WTC11 (cell line): ENCODE measurements at regions not wholly inside any gene's neighbourhood (a gene's known extent, or its start where the extent isn't known, plus 50 kb on each side); places are given as distances from the start of the nearest gene placed in this dataset.

Experiments
- ATAC-seq: fragments of 200-7000 bp; cut with Tn5 transposase; 2 replicates; pipeline ENCODE4 v1.10.0; 2021; ENCODE audit warnings: mild to moderate bottlenecking, moderate library complexity
- CTCF ChIA-PET: fragments of 300-600 bp; sonication (Branson Sonifier 250); formaldehyde crosslinking; loops from one replicate; lab custom pipeline; 2021; ENCODE audit warnings: antibody characterized with exemption; lab: Charles Lee
- POLR2A ChIA-PET: fragments of 350-600 bp; sonication (Branson Sonifier 250); formaldehyde crosslinking; loops from one replicate; lab custom pipeline; 2021; ENCODE audit warnings: antibody characterized with exemption; lab: Charles Lee
- DNase-seq: peaks from one replicate; pipeline ENCODE4 v3.0.0; 2021; ENCODE audit warnings: low spot score
- H3K27ac Mint-ChIP-seq: 2 replicates; pipeline ENCODE4 v1.8.0; 2021; ENCODE audit warnings: mixed read lengths
- H3K27me3 Mint-ChIP-seq: 2 replicates; pipeline ENCODE4 v1.8.0; 2021; ENCODE audit warnings: low read depth, mild to moderate bottlenecking, moderate library complexity, mixed read lengths
- H3K36me3 Mint-ChIP-seq: 2 replicates; pipeline ENCODE4 v1.8.0; 2021; ENCODE audit warnings: mixed read lengths
- H3K4me1 Mint-ChIP-seq: 2 replicates; pipeline ENCODE4 v1.8.0; 2022; ENCODE audit warnings: mixed read lengths
- H3K4me3 Mint-ChIP-seq: 2 replicates; pipeline ENCODE4 v1.8.0; 2021; ENCODE audit warnings: mild to moderate bottlenecking, moderate library complexity, mixed read lengths
- H3K9me3 Mint-ChIP-seq: 2 replicates; pipeline ENCODE4 v1.8.0; 2021; ENCODE audit warnings: mixed read lengths
- E2F1 ChIP-seq: sonication (generic); formaldehyde crosslinking; IDR thresholded peaks from 2 replicates; pipeline ENCODE4 v1.8.0; 2022; ENCODE audit warnings: mild to moderate bottlenecking, missing genetic modification reagents
- ESRRA ChIP-seq: sonication (generic); formaldehyde crosslinking; IDR thresholded peaks from 2 replicates; pipeline ENCODE4 v1.8.1; 2022; ENCODE audit warnings: mild to moderate bottlenecking, missing genetic modification reagents, borderline replicate concordance
- FOXJ3 ChIP-seq: sonication (generic); formaldehyde crosslinking; IDR thresholded peaks from 2 replicates; pipeline ENCODE4 v1.9.0; 2021; ENCODE audit warnings: missing genetic modification reagents, mild to moderate bottlenecking, borderline replicate concordance
- FOXK1 ChIP-seq: sonication (generic); formaldehyde crosslinking; IDR thresholded peaks from 2 replicates; pipeline ENCODE4 v1.8.0; 2022; ENCODE audit warnings: mild to moderate bottlenecking, moderate library complexity, missing genetic modification reagents
- GRHL2 ChIP-seq: fragments of 250-450 bp; sonication (Bioruptor Pico); IDR thresholded peaks from 2 replicates; pipeline ENCODE4 v1.8.0; 2022; ENCODE audit warnings: mild to moderate bottlenecking, moderate library complexity; ENCODE audit not compliant: insufficient replicate concordance, severe bottlenecking
- HMGA2 ChIP-seq: fragments of 250-450 bp; sonication (Bioruptor Pico); IDR thresholded peaks from 2 replicates; pipeline ENCODE4 v1.4.0; 2021; ENCODE audit warnings: mild to moderate bottlenecking, moderate library complexity
- HMGXB4 ChIP-seq: sonication (generic); formaldehyde crosslinking; IDR thresholded peaks from 2 replicates; pipeline ENCODE4 v1.8.1; 2023; ENCODE audit warnings: mild to moderate bottlenecking, moderate library complexity, missing genetic modification reagents
- NR2C2 ChIP-seq: sonication (generic); formaldehyde crosslinking; IDR thresholded peaks from 2 replicates; pipeline ENCODE4 v1.8.0; 2022; ENCODE audit warnings: mild to moderate bottlenecking, missing genetic modification reagents
- RELA ChIP-seq: sonication (generic); formaldehyde crosslinking; IDR thresholded peaks from 2 replicates; pipeline ENCODE4 v1.8.1; 2022; ENCODE audit warnings: missing genetic modification reagents, mild to moderate bottlenecking, borderline replicate concordance
- ZNF138 ChIP-seq: sonication (generic); formaldehyde crosslinking; conservative IDR thresholded peaks from 2 replicates; pipeline ENCODE4 v1.8.1; 2022; ENCODE audit warnings: mild to moderate bottlenecking, moderate library complexity, missing genetic modification reagents
- ZNF219 ChIP-seq: sonication (generic); formaldehyde crosslinking; IDR thresholded peaks from 2 replicates; pipeline ENCODE4 v1.8.0; 2023; ENCODE audit warnings: missing genetic modification reagents, mild to moderate bottlenecking, borderline replicate concordance
- ZNF281 ChIP-seq: sonication (generic); formaldehyde crosslinking; IDR thresholded peaks from 2 replicates; pipeline ENCODE4 v1.8.0; 2023; ENCODE audit warnings: mild to moderate bottlenecking, missing genetic modification reagents
- TF ChIP-seq, protein P1 (sequence below): sonication (generic); formaldehyde crosslinking; conservative IDR thresholded peaks from 2 replicates; pipeline ENCODE4 v1.8.1; 2023; ENCODE audit warnings: mild to moderate bottlenecking, low read depth, missing genetic modification reagents, moderate library complexity
- TF ChIP-seq, protein P2 (sequence below): fragments of 250-450 bp; sonication (Bioruptor Pico); conservative IDR thresholded peaks from 2 replicates; pipeline ENCODE4 v1.9.0; 2021; ENCODE audit warnings: mild to moderate bottlenecking
- TF ChIP-seq, protein P3 (sequence below): sonication (generic); formaldehyde crosslinking; conservative IDR thresholded peaks from 2 replicates; pipeline ENCODE4 v1.8.1; 2022; ENCODE audit warnings: mild to moderate bottlenecking, missing genetic modification reagents
- TF ChIP-seq, protein P4 (sequence below): sonication (generic); formaldehyde crosslinking; IDR thresholded peaks from 2 replicates; pipeline ENCODE4 v1.8.0; 2022; ENCODE audit warnings: missing genetic modification reagents

- ChIA-PET POLR2A (no interaction called here), CTCF (no interaction called here)
- H3K27ac Mint-ChIP-seq = no peak overlapping the region
- H3K4me1 Mint-ChIP-seq = no peaks in the 10 kb centered on the region
- no peak overlapping the region for H3K4me3 Mint-ChIP-seq
- no peak for TF ChIP-seq FOXK1 (CRISPR knock-in tag)
- TF ChIP-seq, protein P1, sequence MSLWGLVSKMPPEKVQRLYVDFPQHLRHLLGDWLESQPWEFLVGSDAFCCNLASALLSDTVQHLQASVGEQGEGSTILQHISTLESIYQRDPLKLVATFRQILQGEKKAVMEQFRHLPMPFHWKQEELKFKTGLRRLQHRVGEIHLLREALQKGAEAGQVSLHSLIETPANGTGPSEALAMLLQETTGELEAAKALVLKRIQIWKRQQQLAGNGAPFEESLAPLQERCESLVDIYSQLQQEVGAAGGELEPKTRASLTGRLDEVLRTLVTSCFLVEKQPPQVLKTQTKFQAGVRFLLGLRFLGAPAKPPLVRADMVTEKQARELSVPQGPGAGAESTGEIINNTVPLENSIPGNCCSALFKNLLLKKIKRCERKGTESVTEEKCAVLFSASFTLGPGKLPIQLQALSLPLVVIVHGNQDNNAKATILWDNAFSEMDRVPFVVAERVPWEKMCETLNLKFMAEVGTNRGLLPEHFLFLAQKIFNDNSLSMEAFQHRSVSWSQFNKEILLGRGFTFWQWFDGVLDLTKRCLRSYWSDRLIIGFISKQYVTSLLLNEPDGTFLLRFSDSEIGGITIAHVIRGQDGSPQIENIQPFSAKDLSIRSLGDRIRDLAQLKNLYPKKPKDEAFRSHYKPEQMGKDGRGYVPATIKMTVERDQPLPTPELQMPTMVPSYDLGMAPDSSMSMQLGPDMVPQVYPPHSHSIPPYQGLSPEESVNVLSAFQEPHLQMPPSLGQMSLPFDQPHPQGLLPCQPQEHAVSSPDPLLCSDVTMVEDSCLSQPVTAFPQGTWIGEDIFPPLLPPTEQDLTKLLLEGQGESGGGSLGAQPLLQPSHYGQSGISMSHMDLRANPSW (CRISPR knock-in tag) = no peak
- TF ChIP-seq HMGA2 (CRISPR knock-in tag) = no peak
- TF ChIP-seq NR2C2 (CRISPR knock-in tag) = no peak
- TF ChIP-seq ZNF219 (CRISPR knock-in tag) = no peak
- TF ChIP-seq HMGXB4 (CRISPR knock-in tag) = no peak
- TF ChIP-seq, protein P2, sequence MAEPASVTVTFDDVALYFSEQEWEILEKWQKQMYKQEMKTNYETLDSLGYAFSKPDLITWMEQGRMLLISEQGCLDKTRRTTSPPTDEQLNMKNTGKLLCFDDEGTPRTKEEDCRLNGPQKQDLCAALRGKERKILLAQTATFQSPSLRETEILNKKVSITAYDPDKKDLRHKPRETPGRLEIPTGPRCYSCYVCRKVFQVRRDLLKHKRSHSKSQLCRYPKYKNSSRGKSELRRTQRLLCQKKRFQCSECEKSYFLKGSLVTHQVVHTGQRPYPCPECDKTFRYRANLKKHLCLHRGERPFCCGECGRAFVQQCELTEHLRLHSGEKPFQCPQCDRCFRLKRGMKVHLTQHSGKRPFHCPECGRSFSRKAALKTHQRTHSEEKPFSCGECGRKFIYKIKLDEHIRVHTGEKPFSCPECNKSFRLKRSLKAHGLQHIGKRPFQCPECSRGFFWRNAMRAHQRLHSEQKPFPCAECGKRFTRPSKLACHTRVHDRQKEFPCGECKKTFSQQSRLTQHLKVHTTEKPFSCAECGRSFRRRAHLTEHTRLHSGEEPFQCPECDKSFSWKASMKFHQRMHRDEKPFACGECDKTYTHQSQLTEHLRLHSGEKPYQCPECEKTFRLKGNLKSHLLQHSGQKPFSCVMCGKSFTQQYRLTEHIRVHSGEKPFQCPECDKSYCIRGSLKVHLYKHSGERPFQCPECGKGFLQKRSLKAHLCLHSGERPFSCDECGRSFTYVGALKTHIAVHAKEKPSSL (CRISPR knock-in tag) = no peak
- no peak for TF ChIP-seq ZNF138 (CRISPR knock-in tag)
- TF ChIP-seq, protein P3, sequence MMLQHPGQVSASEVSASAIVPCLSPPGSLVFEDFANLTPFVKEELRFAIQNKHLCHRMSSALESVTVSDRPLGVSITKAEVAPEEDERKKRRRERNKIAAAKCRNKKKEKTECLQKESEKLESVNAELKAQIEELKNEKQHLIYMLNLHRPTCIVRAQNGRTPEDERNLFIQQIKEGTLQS (CRISPR knock-in tag) = no peak
- no peak for TF ChIP-seq ZNF281
- no peak for TF ChIP-seq FOXJ3
- TF ChIP-seq, protein P4, sequence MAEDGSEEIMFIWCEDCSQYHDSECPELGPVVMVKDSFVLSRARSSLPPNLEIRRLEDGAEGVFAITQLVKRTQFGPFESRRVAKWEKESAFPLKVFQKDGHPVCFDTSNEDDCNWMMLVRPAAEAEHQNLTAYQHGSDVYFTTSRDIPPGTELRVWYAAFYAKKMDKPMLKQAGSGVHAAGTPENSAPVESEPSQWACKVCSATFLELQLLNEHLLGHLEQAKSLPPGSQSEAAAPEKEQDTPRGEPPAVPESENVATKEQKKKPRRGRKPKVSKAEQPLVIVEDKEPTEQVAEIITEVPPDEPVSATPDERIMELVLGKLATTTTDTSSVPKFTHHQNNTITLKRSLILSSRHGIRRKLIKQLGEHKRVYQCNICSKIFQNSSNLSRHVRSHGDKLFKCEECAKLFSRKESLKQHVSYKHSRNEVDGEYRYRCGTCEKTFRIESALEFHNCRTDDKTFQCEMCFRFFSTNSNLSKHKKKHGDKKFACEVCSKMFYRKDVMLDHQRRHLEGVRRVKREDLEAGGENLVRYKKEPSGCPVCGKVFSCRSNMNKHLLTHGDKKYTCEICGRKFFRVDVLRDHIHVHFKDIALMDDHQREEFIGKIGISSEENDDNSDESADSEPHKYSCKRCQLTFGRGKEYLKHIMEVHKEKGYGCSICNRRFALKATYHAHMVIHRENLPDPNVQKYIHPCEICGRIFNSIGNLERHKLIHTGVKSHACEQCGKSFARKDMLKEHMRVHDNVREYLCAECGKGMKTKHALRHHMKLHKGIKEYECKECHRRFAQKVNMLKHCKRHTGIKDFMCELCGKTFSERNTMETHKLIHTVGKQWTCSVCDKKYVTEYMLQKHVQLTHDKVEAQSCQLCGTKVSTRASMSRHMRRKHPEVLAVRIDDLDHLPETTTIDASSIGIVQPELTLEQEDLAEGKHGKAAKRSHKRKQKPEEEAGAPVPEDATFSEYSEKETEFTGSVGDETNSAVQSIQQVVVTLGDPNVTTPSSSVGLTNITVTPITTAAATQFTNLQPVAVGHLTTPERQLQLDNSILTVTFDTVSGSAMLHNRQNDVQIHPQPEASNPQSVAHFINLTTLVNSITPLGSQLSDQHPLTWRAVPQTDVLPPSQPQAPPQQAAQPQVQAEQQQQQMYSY (CRISPR knock-in tag) = no peak
- TF ChIP-seq E2F1 (CRISPR knock-in tag) = no peak
- no peak for TF ChIP-seq ESRRA (CRISPR knock-in tag)
- no peak for TF ChIP-seq RELA (CRISPR knock-in tag)
- TF ChIP-seq GRHL2 = no peak
- no peaks in the 10 kb centered on the region for H3K36me3 Mint-ChIP-seq
- ATAC-seq (no peak), DNase-seq (no peak)
- 0 out of 2 replicates have a peak, but pooled peaks cover 3% of the 10 kb centered on the region for H3K9me3 Mint-ChIP-seq
- H3K27me3 Mint-ChIP-seq = no peaks in the 10 kb centered on the region
Observed at GRCh38 chr5:89756955-89757354, 652.6 kb downstream of the CETN3 start.
